Right lobe of liver (tissue), 6 donors: ENCODE measurements at regions not wholly inside any gene's neighbourhood (a gene's known extent, or its start where the extent isn't known, plus 50 kb on each side); places are given as distances from the start of the nearest gene placed in this dataset.
A peak's percentile ranks its signal among the peaks of the same experiment; 100 is the strongest.

Experiments
- ATAC-seq, 4 donors: fragments of 200-7000 bp; cut with Tn5 transposase; one replicate each; pipeline ENCODE4 v1.9.1; 2020; ENCODE audit warnings: mild to moderate bottlenecking in 4 of 4, moderate library complexity in 4 of 4
- DNase-seq, 3 donors: peaks; one replicate each; pipeline ENCODE4 v3.0.0-alpha.2; 2020
- H3K27ac ChIP-seq, 3 donors: fragments of 200-600 bp; one replicate each; pipeline ENCODE4 v1.8.0; 2022
- H3K27me3 ChIP-seq, 2 donors: fragments of 200-600 bp; one replicate each; pipeline ENCODE4 v1.8.0; 2022
- H3K36me3 ChIP-seq, 4 donors: fragments of 200-600 bp; sonication (generic) in 1 of 4; one replicate each; pipeline versions ENCODE4 v1.5.1 to v1.8.0; 2017 to 2022; ENCODE audit warnings: control low read depth in 1 of 4
- H3K4me1 ChIP-seq, 4 donors: fragments of 200-600 bp; sonication (generic) in 1 of 4; one replicate each; pipeline versions ENCODE4 v1.5.1 to v1.8.0; 2017 to 2022; ENCODE audit warnings: control low read depth in 1 of 4
- H3K4me3 ChIP-seq, 3 donors: fragments of 200-600 bp; one replicate each; pipeline ENCODE4 v1.8.0; 2022
- H3K9me3 ChIP-seq, 4 donors: fragments of 200-600 bp; sonication (generic) in 1 of 4; one replicate each; pipeline versions ENCODE4 v1.5.1 to v1.8.0; 2017 to 2022; ENCODE audit warnings: control low read depth in 1 of 4
- POLR2A ChIP-seq: fragments of 450-650 bp; IDR thresholded peaks from one replicate; pipeline ENCODE4 v1.6.1; 2017; ENCODE audit warnings: antibody characterized with exemption, mild to moderate bottlenecking
- WGBS: methylation state at CpG from one replicate; pipeline ENCODE4 v1.1.6; 2018; ENCODE audit warnings: low coverage, low lambda C conversion rate; ENCODE audit not compliant: insufficient coverage; ENCODE audit errors: missing lambda C conversion rate; 5-methylcytosine and 5-hydroxymethylcytosine counted together
- intact Hi-C, 2 donors: fragments of 100-400 bp; cut with DNase I; formaldehyde crosslinking; loops; one replicate each; pipeline versions ENCODE4 v1.11.2 to v1.14.1; 2022
- TF ChIP-seq, protein P1 (sequence below), 4 donors: fragments of 200-600 bp in 3 of 4; fragments of 450-650 bp in 1 of 4; IDR thresholded peaks; one replicate each; pipeline versions ENCODE4 v1.5.1 to v1.8.0; 2016 to 2022; ENCODE audit warnings: antibody characterized with exemption in 4 of 4, mild to moderate bottlenecking in 2 of 4
- donor health status: DM: no; HTN: yes; CAD: no.
- donor health status: DM: no; HTN: no; CAD: no.
- donor health status: DM: no; HTN: no; CAD: no.
- donor health status: DM: no; HTN: yes; CAD: no.
- donor health status: DM: no; HTN: yes; CAD: no.

DNA sequence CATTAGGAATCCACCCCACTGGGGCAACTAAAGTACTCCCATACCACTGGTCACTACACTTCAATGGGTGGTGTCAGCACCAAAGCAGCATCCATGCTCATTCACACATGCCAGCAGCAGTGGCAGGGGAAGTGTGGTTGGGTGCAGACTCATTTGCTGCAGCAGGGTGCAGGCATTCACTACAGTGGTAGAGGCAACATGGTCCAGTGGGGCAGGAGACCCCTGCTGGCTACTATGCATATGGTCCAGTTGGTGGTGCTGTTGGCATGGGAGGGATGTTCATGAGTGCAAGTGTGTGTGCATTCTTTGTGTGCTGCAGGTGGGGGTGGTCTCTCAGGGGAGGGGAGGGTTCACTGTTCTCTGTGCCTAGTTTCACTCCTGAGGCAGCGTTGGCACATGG, 908.4 kb upstream of the NOVA1 start:
- Histone ChIP-seq H3K4me3 (no peak overlapping the region), H3K4me1 (no peaks in the 10 kb centered on the region), H3K27ac (no peak overlapping the region), H3K27me3 (no peaks in the 10 kb centered on the region), H3K36me3 (no peaks in the 10 kb centered on the region), H3K9me3 (no peaks in the 10 kb centered on the region)
- WGBS: no CpG with 5 or more reads among the region's 1 CpG
- intact Hi-C loops: no loop called here
- DNase-seq: no peak
- no peak for ATAC-seq
- TF ChIP-seq, protein P1, sequence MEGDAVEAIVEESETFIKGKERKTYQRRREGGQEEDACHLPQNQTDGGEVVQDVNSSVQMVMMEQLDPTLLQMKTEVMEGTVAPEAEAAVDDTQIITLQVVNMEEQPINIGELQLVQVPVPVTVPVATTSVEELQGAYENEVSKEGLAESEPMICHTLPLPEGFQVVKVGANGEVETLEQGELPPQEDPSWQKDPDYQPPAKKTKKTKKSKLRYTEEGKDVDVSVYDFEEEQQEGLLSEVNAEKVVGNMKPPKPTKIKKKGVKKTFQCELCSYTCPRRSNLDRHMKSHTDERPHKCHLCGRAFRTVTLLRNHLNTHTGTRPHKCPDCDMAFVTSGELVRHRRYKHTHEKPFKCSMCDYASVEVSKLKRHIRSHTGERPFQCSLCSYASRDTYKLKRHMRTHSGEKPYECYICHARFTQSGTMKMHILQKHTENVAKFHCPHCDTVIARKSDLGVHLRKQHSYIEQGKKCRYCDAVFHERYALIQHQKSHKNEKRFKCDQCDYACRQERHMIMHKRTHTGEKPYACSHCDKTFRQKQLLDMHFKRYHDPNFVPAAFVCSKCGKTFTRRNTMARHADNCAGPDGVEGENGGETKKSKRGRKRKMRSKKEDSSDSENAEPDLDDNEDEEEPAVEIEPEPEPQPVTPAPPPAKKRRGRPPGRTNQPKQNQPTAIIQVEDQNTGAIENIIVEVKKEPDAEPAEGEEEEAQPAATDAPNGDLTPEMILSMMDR (IDR thresholded peaks at IDR 0.05): no peak
- no peak for TF ChIP-seq POLR2A

DNA sequence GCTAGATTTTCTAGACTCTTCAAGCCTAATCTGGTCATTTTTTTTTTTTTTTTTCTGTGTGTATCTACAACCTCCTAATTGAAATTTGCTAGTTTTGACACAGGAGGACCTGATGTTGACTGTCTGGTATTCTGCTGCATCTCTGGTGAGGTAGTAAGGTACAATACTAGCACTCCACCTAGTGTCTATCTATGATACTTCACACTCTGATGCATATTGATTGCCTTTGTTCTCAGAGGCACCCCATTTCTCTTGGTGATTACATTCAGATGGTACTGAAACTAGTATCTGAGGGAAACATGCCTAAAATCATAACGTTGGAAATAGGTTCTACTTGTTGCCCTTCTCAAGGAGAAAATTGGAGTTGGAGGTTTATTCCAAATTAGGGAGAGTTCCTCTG, 930.5 kb upstream of the NOVA1 start:
- Histone ChIP-seq H3K4me3 (no peak overlapping the region), H3K27me3 (no peaks in the 10 kb centered on the region), H3K27ac (no peak overlapping the region), H3K36me3 (no peaks in the 10 kb centered on the region), H3K4me1 (no peaks in the 10 kb centered on the region), H3K9me3 (no peaks in the 10 kb centered on the region)
- 5% methylated on average over 1 of the region's 1 CpG for WGBS
- peak; percentile 69 to 80 (median 74) for ATAC-seq
- TF ChIP-seq POLR2A: no peak
- TF ChIP-seq, protein P1 (IDR thresholded peaks at IDR 0.05): peak; percentile 30 to 45 (median 37)
- no peak for DNase-seq
- intact Hi-C loops: no loop called here

DNA sequence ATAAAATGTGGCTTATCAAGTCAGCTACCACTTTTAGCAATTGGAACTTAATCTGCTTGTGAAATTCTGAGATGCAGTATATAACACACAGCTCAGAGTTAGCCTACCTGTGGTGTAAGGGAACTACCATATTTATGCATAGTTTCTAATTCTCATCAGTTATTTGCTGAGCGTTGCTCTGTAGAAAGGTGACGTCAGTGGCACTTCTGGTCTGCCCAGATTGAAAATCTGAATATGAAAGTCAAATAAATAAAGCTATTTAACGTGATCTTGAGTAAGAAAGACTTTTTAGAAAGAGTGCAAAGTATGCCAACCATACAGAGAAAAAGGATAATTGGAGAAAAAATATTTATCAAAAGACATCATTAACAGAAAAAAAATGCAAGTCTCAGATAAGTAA, 938.9 kb upstream of the NOVA1 start:
- H3K9me3 ChIP-seq: no peaks in the 10 kb centered on the region
- H3K4me1 ChIP-seq: no peaks in the 10 kb centered on the region
- H3K4me3 ChIP-seq: no peak overlapping the region
- ATAC-seq (no peak), DNase-seq (no peak)
- no peaks in the 10 kb centered on the region for H3K27me3 ChIP-seq
- no peaks in the 10 kb centered on the region for H3K36me3 ChIP-seq
- intact Hi-C loops: no loop called here
- WGBS: 22% methylated on average over 3 of the region's 3 CpGs
- TF ChIP-seq, protein P1 (IDR thresholded peaks at IDR 0.05): no peak
- TF ChIP-seq POLR2A: no peak
- H3K27ac ChIP-seq: no peak overlapping the region

GRCh38 chr14:27546111-27546510, 948.3 kb upstream of the NOVA1 start:
- ATAC-seq: no peak
- intact Hi-C loops: no loop called here
- no peak overlapping the region for H3K27ac ChIP-seq
- H3K4me1 ChIP-seq: no peaks in the 10 kb centered on the region
- TF ChIP-seq, protein P1 (IDR thresholded peaks at IDR 0.05): no peak
- TF ChIP-seq POLR2A: no peak
- no peaks in the 10 kb centered on the region for H3K9me3 ChIP-seq
- H3K4me3 ChIP-seq: no peak overlapping the region
- no peak for DNase-seq
- H3K27me3 ChIP-seq: no peaks in the 10 kb centered on the region
- WGBS: 24% methylated on average over 2 of the region's 2 CpGs
- no peaks in the 10 kb centered on the region for H3K36me3 ChIP-seq

GRCh38 chr14:27553790-27554189, 956.0 kb upstream of the NOVA1 start:
- no peaks in the 10 kb centered on the region for H3K4me1 ChIP-seq
- no peaks in the 10 kb centered on the region for H3K27me3 ChIP-seq
- intact Hi-C loops: no loop called here
- ATAC-seq (no peak), DNase-seq (no peak)
- H3K4me3 ChIP-seq: no peak overlapping the region
- H3K36me3 ChIP-seq: no peaks in the 10 kb centered on the region
- no peaks in the 10 kb centered on the region for H3K9me3 ChIP-seq
- no peak overlapping the region for H3K27ac ChIP-seq
- TF ChIP-seq, protein P1 (IDR thresholded peaks at IDR 0.05): peak in 1 of 4 donors; percentile 7
- no peak for TF ChIP-seq POLR2A
- WGBS: 70% methylated on average over 2 of the region's 2 CpGs
